NCI-H2196 (cell line): ENCODE measurements at regions not wholly inside any gene's neighbourhood (a gene's known extent, or its start where the extent isn't known, plus 50 kb on each side); places are given as distances from the start of the nearest gene placed in this dataset.
"Not testable (repeated sequence)": the region's sequence is repeated elsewhere in the genome, so short reads cannot be mapped to it uniquely, and the experiment has no call there.

Experiments used
- DNase-seq: peaks from one replicate; lab custom pipeline; 2025; ENCODE audit not compliant: unreplicated experiment; lab: John Stamatoyannopoulos, UW

DNA sequence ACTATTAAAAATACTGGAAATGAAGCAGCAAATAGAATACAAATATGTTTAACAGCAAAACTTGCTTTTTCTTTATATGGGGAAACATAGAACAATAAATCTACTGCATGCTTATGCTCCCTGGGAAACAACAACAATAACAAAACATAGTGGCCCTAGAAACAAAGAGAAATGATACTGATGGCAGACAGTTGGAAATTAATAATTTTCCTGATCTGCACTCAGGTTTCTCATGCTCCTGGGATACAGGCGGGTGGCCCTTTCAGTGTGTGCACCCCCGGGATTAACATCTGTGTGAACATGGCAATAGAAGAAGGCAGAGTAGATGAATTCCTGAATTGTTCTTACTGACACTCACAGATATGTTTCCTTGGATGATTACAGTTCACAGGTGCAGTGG, 209.2 kb upstream of the TBX18 start:
- no peak for DNase-seq

- DNase-seq: no peak
Observed at GRCh38 chr6:84967965-84968364, 203.6 kb upstream of the TBX18 start.

GRCh38 chr6:84967389-84967788, 203.0 kb upstream of the TBX18 start:
- DNase-seq: no peak

DNA sequence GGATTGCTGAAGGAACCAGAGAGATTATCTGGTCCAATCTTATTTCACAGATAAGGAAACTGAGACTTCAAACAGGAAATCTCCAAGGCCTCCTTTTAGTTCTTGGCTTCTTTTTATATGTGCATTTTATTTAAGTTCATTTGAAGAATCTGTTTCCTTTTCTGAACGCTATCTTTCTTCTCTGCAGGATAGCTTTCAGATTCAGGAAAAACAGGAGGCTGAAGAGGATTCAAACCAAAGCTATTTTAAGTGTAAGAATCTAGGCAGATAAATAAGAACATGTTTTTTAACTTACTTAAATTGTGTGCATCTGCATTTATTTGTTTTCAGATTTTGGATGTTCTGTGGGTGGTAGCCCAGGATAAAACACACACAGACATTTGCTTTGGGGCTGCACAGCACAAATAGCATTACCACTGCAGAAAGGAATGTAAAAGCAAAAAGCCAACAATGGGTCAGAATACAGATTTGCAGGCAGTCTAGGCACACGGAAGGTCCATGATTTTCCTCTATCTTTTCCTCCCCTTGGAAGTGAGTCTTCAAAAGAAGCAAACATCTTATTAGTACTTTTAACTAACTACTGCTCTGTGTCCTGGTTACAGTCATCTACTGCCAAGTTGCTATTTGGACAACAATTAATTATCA, 188.8 kb upstream of the TBX18 start:
- no peak for DNase-seq

DNA sequence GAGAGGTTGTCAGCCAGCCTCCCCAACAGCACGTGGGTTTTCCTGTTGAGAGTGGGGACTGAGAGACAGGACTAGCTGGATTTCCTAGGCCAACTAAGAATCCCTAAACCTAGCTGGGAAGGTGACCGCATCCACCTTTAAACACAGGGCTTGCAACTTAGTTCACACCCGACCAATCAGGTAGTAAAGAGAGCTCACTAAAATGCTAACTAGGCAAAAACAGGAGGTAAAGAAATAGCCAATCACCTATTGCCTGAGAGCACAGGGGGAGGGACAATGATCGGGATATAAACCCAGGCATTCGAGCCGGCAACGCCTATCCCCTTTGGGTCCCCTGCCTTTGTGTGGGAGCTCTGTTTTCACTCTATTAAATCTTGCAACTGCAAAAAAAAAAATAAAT, 180.5 kb upstream of the TBX18 start:
- not testable (repeated sequence) for DNase-seq

DNA sequence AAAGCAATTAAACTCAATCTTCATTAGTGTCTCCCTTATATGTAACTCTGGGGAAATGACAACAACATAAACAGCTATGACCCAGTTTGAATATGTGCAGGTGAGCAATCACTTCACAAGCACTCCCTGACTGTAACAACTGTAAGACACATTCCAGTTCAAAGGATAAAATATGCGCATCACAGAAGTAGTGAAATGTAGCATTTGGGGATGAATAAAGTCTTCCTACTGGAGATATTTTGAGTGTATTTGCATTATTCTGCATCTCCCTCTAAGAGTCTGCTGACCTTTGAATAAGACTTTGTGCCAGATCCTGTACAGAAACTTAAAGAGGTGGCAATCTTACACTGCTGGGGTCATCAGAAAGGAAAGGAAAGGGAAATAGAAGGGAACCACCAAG, 179.5 kb upstream of the TBX18 start:
- no peak for DNase-seq

DNA sequence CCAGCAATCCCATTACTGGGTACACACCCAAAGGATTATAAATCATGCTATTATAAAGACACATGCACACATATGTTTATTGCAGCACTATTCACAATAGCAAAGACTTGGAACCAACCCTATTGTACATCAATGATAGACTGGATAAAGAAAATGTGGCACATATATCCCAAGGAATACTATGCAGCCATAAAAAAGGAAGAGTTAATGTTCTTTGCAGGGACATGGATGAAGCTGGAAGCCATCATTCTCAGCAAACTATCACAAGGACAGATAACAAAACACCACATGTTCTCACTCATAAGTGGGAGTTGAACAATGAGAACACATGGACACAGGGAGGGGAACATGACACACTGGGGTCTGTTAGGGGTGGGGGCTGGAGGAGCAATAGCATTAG, 177.2 kb upstream of the TBX18 start:
- DNase-seq: not testable (repeated sequence)

GRCh38 chr6:84929212-84929611, 164.8 kb upstream of the TBX18 start:
- no peak for DNase-seq

DNA sequence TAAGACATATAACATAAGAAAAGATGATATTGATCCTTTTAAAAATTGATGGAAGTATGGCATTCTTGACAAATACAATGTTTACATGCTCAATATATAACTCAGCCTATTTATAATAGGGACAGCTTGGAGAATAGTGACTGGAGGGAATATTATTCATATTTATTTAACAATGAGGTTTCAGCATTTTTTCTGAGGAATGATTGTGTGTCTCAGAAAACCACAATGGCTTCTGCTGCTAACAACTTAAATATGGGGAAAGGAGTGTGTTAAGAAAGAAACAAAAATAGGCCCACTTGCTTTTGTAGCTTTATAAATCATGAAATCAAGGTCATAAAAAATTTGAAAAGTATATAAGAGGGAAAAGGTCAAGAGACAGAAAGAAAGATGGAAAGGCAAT, 163.2 kb upstream of the TBX18 start:
- DNase-seq: no peak

GRCh38 chr6:84926189-84927155, 162.1 kb upstream of the TBX18 start:
- DNase-seq: no peak

DNA sequence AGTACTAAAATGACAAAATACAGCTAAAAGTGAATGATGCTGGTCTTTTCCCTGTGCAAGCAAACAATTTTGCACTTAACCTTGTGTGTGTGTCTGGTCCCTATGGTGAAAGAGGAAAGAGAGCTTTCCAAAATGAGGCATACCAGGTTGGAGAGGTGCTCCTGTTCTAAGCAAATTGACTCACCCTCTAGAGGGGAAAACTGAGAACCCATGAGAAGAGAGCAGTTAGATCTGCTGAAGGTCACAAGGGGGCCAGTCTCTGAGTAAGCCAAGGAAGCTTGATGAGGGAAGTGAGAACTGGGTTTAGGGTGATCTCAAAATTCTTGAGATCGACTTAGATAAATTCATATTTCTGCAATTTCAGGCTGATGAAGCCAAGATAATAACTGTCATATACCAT, 157.5 kb upstream of the TBX18 start:
- no peak for DNase-seq

- DNase-seq: no peak
Observed at GRCh38 chr6:84920021-84920420, 155.6 kb upstream of the TBX18 start.

DNA sequence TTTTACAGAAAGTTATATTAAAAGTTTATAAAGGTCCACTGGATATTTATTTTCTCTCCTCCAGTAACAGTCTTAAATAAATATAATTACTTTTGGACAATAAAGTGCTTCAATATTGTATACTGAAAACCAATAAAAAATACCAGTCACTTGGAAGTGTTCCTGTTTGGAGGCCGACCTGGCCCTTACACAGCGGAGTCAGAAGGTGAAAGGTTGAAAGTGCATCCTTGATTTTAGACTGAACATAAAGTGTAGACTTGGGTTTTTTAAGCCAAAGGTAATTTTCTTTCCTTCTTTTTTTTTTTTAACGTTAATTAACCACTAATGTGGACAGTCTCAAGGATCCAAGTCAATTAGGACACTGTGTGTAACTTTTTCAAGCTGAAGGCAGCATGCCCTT, 152.3 kb upstream of the TBX18 start:
- DNase-seq: no peak

- DNase-seq: no peak
Observed at GRCh38 chr6:84912472-84913322, 148.3 kb upstream of the TBX18 start.

GRCh38 chr6:84910906-84911607, 146.7 kb upstream of the TBX18 start:
- DNase-seq: no peak

GRCh38 chr6:84908304-84908904, 144.0 kb upstream of the TBX18 start:
- no peak for DNase-seq

GRCh38 chr6:84906514-84906913, 142.1 kb upstream of the TBX18 start:
- no peak for DNase-seq

DNA sequence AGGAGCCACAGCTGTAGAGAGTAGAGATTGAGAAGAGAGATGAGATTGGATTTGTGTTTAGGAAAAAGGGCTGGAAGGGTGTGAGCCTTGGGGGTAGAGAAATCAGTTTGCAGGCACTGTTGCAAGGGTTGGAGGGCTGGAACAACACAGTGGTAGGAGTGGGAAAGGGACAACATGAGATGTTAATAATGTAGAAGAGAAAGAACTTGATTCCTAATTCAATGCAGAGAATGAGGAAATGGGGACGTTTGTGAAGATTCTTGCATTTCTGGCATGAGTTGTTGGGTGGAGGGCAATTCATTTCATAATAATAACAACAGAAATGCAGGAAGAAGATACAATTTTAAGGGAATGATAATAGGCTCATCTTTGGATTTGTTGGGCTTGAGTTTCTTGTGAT, 141.4 kb upstream of the TBX18 start:
- no peak for DNase-seq

DNA sequence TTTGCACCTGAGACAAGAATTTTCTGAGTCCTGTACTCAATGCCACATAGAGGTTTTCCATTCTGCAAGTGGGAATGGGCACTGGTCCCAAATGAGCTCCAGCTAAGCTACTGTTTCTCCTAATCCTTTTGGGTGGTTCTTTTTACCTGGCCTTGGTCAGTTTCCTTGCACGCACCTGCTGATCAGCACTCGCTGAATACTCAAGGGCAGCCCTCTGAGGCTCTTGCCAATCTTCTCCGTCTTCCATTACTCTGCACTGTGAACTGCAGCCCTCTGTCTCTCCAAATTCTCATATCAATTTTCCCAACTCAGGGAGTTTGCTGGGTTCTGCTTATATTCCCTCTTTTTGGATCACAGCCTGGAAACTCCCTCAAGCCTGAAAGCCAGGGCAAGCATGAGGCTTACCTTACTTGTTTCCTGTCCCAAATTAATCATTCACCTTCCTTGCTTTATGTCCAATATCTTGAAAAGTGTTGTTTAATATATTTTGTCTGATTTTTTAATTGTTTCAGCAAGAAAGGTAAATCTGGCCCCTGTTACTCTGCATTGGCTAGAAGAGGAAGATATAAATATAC, 138.0 kb upstream of the TBX18 start:
- no peak for DNase-seq

DNA sequence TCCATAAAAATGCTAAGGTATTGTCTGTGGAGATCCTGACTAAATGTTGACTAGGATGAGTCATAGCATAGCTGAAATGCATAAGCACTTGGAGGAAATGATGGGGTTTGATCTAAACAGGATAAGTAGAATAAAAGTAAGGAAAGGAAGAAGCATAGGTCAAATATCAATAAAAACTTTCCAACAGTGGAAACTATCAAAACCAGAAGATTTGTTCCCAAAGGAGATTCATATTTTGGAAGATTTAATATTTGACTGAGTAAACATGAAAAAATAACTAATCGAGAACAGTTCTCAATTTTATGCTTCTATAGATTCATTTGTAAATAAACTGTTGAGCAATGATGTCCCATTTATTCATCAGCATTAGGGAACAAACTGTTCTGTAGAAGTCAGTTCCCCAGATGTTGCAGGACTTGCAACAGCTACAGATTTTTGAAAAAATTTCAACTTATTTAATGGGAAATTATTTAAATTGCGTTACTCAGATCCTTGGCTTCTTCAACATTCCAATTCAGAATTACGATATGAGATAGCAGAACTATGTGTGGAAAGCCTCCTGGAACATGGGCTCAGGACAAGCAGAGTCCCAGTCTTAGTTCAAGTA, 133.7 kb upstream of the TBX18 start:
- no peak for DNase-seq
